NCI-H2171 (cell line): ENCODE measurements at regions not wholly inside any gene's neighbourhood (a gene's known extent, or its start where the extent isn't known, plus 50 kb on each side); places are given as distances from the start of the nearest gene placed in this dataset.
A peak's percentile ranks its signal among the peaks of the same experiment; 100 is the strongest.
"Not testable (repeated sequence)": the region's sequence is repeated elsewhere in the genome, so short reads cannot be mapped to it uniquely, and the experiment has no call there.

Experiments used
- DNase-seq: peaks from one replicate; lab custom pipeline; 2025; lab: John Stamatoyannopoulos, UW

- no peak for DNase-seq
Measured at GRCh38 chr4:79850626-79851025, 222.4 kb downstream of the ANTXR2 start.

GRCh38 chr4:79848329-79848728 is 224.7 kb downstream of the ANTXR2 start:
- DNase-seq = no peak

GRCh38 chr4:79847411-79847810 is 225.6 kb downstream of the ANTXR2 start:
- DNase-seq = no peak

- no peak for DNase-seq
Measured at GRCh38 chr4:79842162-79842561, 230.9 kb downstream of the ANTXR2 start.

GRCh38 chr4:79833857-79834256 is 239.2 kb downstream of the ANTXR2 start:
- no peak for DNase-seq

- no peak for DNase-seq
Measured at GRCh38 chr4:79831701-79832514, 241.1 kb downstream of the ANTXR2 start.

GRCh38 chr4:79831119-79831528 is 241.9 kb downstream of the ANTXR2 start:
- peak; percentile 14 for DNase-seq

- DNase-seq = no peak
Measured at GRCh38 chr4:79827283-79827682, 245.7 kb downstream of the ANTXR2 start.

GRCh38 chr4:79823148-79823763 is 249.8 kb downstream of the ANTXR2 start:
- DNase-seq = no peak

- no peak for DNase-seq
Measured at GRCh38 chr4:79820427-79820826, 252.6 kb downstream of the ANTXR2 start.

GRCh38 chr4:79807933-79808332 is 265.1 kb downstream of the ANTXR2 start:
- not testable (repeated sequence) for DNase-seq

- no peak for DNase-seq
Measured at GRCh38 chr4:79798047-79798446, 275.0 kb downstream of the ANTXR2 start.

GRCh38 chr4:79796948-79797347 is 276.1 kb downstream of the ANTXR2 start:
- DNase-seq = no peak

GRCh38 chr4:79788884-79789283 is 284.1 kb downstream of the ANTXR2 start:
- no peak for DNase-seq

- no peak for DNase-seq
Measured at GRCh38 chr4:79780129-79780528, 292.9 kb downstream of the ANTXR2 start.

- no peak for DNase-seq
Measured at GRCh38 chr4:79772510-79772909, 300.5 kb downstream of the ANTXR2 start.

- no peak for DNase-seq
Measured at GRCh38 chr4:79764120-79764519, 308.9 kb downstream of the ANTXR2 start.

- no peak for DNase-seq
Measured at GRCh38 chr4:79763486-79764075, 309.4 kb downstream of the ANTXR2 start.

- no peak for DNase-seq
Measured at GRCh38 chr4:79759793-79760192, 313.2 kb downstream of the ANTXR2 start.

- DNase-seq = no peak
Measured at GRCh38 chr4:79757600-79757999, 315.4 kb downstream of the ANTXR2 start.

GRCh38 chr4:79756140-79756895 is 316.7 kb downstream of the ANTXR2 start:
- DNase-seq = no peak

GRCh38 chr4:79748835-79749234 is 324.2 kb downstream of the ANTXR2 start:
- DNase-seq = no peak
